ENCODE measurements at regions not wholly inside any gene's neighbourhood (a gene's known extent, or its start where the extent isn't known, plus 50 kb on each side); places are given as distances from the start of the nearest gene placed in this dataset.

GRCh38 chr7:41030673-41031072, 672.2 kb downstream of the INHBA start:
- no peaks in the 10 kb centered on the region for H3K4me1 ChIP-seq (ENCODE audit: control insufficient read depth in 3 of 3, insufficient read depth in 2 of 3, low read depth in 1 of 3, low read length in 2 of 3)
- H3K9me3 ChIP-seq (ENCODE audit: control insufficient read depth in 2 of 2, insufficient read depth in 1 of 2, low read depth in 1 of 2, low read length in 1 of 2) = no peaks in the 10 kb centered on the region
- WGBS, 3 donors = 31 to 65% (median 35%) methylated on average over 5 of the region's 5 CpGs
- no peak for FAIRE-seq
- H3K36me3 ChIP-seq (ENCODE audit: control insufficient read depth in 3 of 3, insufficient read depth in 2 of 3, low read depth in 1 of 3, low read length in 3 of 3) = no peaks in the 10 kb centered on the region
- H3K27ac ChIP-seq (ENCODE audit: low read depth in 1 of 3, low read length in 2 of 3) = no peak overlapping the region
- DNase-seq = no peak
- no peaks in the 10 kb centered on the region for H3K27me3 ChIP-seq (ENCODE audit: control insufficient read depth in 3 of 3, insufficient read depth in 3 of 3, low read length in 3 of 3)
- H3K4me3 ChIP-seq (ENCODE audit: low read depth in 1 of 3, low read length in 3 of 3) = no peak overlapping the region

DNA sequence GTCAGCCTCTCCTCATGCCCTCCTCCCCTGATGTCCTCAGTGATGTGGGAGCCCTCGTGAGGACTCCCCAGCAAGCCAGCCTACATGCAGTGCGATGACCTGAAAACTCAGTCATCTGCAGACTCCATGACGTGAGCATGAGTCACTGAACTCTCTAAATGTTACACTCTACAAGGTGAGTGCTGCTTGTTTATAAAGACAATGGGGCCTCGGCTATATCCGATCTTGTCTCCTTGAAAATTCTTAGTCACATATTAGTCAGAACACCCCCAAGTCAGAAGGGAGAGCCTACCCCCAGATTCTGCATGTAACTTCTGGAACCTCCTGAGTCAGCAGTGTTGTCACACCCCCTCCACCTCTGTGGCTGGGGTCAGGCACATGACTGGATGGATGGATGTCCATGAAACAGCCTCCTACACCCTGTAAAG, 673.8 kb downstream of the INHBA start:
- no peak overlapping the region for H3K4me3 ChIP-seq (ENCODE audit: low read depth in 1 of 3, low read length in 3 of 3)
- 61 to 74% (median 66%) methylated on average over 5 of the region's 5 CpGs for WGBS, 3 donors
- no peaks in the 10 kb centered on the region for H3K4me1 ChIP-seq (ENCODE audit: control insufficient read depth in 3 of 3, insufficient read depth in 2 of 3, low read depth in 1 of 3, low read length in 2 of 3)
- no peaks in the 10 kb centered on the region for H3K36me3 ChIP-seq (ENCODE audit: control insufficient read depth in 3 of 3, insufficient read depth in 2 of 3, low read depth in 1 of 3, low read length in 3 of 3)
- no peak for FAIRE-seq
- no peaks in the 10 kb centered on the region for H3K27me3 ChIP-seq (ENCODE audit: control insufficient read depth in 3 of 3, insufficient read depth in 3 of 3, low read length in 3 of 3)
- H3K27ac ChIP-seq (ENCODE audit: low read depth in 1 of 3, low read length in 2 of 3) = no peak overlapping the region
- no peaks in the 10 kb centered on the region for H3K9me3 ChIP-seq (ENCODE audit: control insufficient read depth in 2 of 2, insufficient read depth in 1 of 2, low read depth in 1 of 2, low read length in 1 of 2)
- no peak for DNase-seq

DNA sequence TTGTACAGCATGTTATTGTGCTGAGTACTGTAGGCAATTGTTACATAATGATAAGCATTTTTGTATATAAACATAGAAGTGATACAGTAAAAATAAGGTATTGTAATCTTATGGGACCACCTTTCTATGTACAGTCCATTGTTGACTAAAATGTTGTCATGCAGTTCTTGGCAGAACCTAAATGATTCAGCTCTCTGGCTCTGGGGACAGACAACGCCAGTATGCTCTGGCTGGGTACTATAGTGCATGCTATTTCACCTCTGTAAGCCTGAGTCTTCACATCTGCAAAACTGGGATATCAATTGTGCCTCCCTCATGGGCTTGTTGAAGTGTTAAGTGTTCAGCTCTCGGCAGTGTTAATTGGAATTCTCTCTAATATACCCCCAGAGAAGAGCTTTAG, 674.3 kb downstream of the INHBA start:
- DNase-seq = no peak
- Histone ChIP-seq H3K27me3 (ENCODE audit: control insufficient read depth in 3 of 3, insufficient read depth in 3 of 3, low read length in 3 of 3) (no peaks in the 10 kb centered on the region), H3K4me1 (ENCODE audit: control insufficient read depth in 3 of 3, insufficient read depth in 2 of 3, low read depth in 1 of 3, low read length in 2 of 3) (no peaks in the 10 kb centered on the region), H3K9me3 (ENCODE audit: control insufficient read depth in 2 of 2, insufficient read depth in 1 of 2, low read depth in 1 of 2, low read length in 1 of 2) (no peaks in the 10 kb centered on the region), H3K27ac (ENCODE audit: low read depth in 1 of 3, low read length in 2 of 3) (no peak overlapping the region), H3K36me3 (ENCODE audit: control insufficient read depth in 3 of 3, insufficient read depth in 2 of 3, low read depth in 1 of 3, low read length in 3 of 3) (no peaks in the 10 kb centered on the region), H3K4me3 (ENCODE audit: low read depth in 1 of 3, low read length in 3 of 3) (no peak overlapping the region)
- 76 to 90% (median 78%) methylated on average over 2 of the region's 2 CpGs for WGBS, 3 donors
- no peak for FAIRE-seq

DNA sequence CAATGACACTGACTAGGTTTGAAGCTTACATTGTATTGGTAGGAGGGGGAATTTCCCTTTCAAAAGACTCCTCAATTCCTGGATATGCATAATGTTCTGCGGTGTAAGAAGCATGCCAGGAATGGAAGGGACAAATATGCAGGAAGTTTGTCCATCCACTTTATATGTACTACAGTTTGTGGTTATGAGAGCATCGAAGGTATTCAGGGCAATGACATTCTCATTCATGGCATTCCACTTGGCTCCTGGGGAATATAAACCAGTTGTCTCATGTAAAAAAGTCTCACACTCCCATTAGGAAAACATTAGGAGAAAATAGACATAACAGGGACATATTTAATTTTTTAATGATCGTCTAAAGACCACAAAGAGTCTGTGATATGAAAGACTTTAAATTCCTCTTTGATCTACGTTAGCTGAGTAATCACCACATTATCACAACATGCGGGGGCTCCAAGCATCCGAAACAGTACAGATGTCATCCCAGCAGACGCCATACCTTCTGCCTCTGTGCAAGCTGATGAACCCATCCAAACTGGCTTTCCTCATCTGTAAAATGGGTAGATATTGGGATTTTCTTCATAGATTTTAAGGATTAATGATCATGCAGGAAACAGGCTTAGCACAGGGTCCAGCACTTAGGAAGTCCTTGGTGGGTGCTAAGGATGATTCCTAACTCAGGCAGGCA, 675.3 kb downstream of the INHBA start:
- no peak overlapping the region for H3K27ac ChIP-seq (ENCODE audit: low read depth in 1 of 3, low read length in 2 of 3)
- H3K27me3 ChIP-seq (ENCODE audit: control insufficient read depth in 3 of 3, insufficient read depth in 3 of 3, low read length in 3 of 3) = no peaks in the 10 kb centered on the region
- H3K4me1 ChIP-seq (ENCODE audit: control insufficient read depth in 3 of 3, insufficient read depth in 2 of 3, low read depth in 1 of 3, low read length in 2 of 3) = no peaks in the 10 kb centered on the region
- no peak for DNase-seq
- no peak for FAIRE-seq
- no peaks in the 10 kb centered on the region for H3K36me3 ChIP-seq (ENCODE audit: control insufficient read depth in 3 of 3, insufficient read depth in 2 of 3, low read depth in 1 of 3, low read length in 3 of 3)
- WGBS, 3 donors = 78 to 87% (median 83%) methylated on average over 7 of the region's 7 CpGs
- no peaks in the 10 kb centered on the region for H3K9me3 ChIP-seq (ENCODE audit: control insufficient read depth in 2 of 2, insufficient read depth in 1 of 2, low read depth in 1 of 2, low read length in 1 of 2)
- no peak overlapping the region for H3K4me3 ChIP-seq (ENCODE audit: low read depth in 1 of 3, low read length in 3 of 3)

- no peaks in the 10 kb centered on the region for H3K36me3 ChIP-seq (ENCODE audit: control insufficient read depth in 3 of 3, insufficient read depth in 2 of 3, low read depth in 1 of 3, low read length in 3 of 3)
- no peaks in the 10 kb centered on the region for H3K4me1 ChIP-seq (ENCODE audit: control insufficient read depth in 3 of 3, insufficient read depth in 2 of 3, low read depth in 1 of 3, low read length in 2 of 3)
- H3K4me3 ChIP-seq (ENCODE audit: low read depth in 1 of 3, low read length in 3 of 3) = no peak overlapping the region
- H3K27me3 ChIP-seq (ENCODE audit: control insufficient read depth in 3 of 3, insufficient read depth in 3 of 3, low read length in 3 of 3) = no peaks in the 10 kb centered on the region
- DNase-seq (no peak), FAIRE-seq (no peak)
- WGBS, 3 donors = 75 to 87% (median 82%) methylated on average over 4 of the region's 4 CpGs
- no peaks in the 10 kb centered on the region for H3K9me3 ChIP-seq (ENCODE audit: control insufficient read depth in 2 of 2, insufficient read depth in 1 of 2, low read depth in 1 of 2, low read length in 1 of 2)
- no peak overlapping the region for H3K27ac ChIP-seq (ENCODE audit: low read depth in 1 of 3, low read length in 2 of 3)
These were observed 678.8 kb downstream of the INHBA start for GRCh38 chr7:41024126-41024525.

DNA sequence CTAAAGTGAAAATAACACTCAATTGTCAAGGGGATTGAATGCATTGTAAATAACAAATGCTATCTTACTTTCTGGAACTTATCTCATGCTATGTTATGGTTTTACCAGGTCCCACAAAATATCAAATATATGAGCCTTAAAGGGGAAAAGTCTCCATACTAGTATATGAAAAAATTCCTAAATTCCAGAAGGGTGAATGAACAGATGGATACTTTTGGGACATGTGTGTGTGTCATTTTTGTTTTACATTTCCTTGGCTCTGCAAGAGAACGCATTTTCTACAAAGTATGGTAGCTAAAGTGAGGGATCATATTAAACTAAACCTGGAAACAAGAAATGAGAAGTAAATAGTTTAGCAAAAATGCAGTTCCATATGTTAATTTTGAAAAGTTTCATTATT, 682.8 kb downstream of the INHBA start:
- H3K27ac ChIP-seq (ENCODE audit: low read depth in 1 of 3, low read length in 2 of 3) = no peak overlapping the region
- no peaks in the 10 kb centered on the region for H3K9me3 ChIP-seq (ENCODE audit: control insufficient read depth in 2 of 2, insufficient read depth in 1 of 2, low read depth in 1 of 2, low read length in 1 of 2)
- no peaks in the 10 kb centered on the region for H3K36me3 ChIP-seq (ENCODE audit: control insufficient read depth in 3 of 3, insufficient read depth in 2 of 3, low read depth in 1 of 3, low read length in 3 of 3)
- WGBS, 3 donors = 75 to 97% (median 86%) methylated on average over 1 of the region's 1 CpG
- DNase-seq (no peak), FAIRE-seq (no peak)
- no peaks in the 10 kb centered on the region for H3K27me3 ChIP-seq (ENCODE audit: control insufficient read depth in 3 of 3, insufficient read depth in 3 of 3, low read length in 3 of 3)
- H3K4me1 ChIP-seq (ENCODE audit: control insufficient read depth in 3 of 3, insufficient read depth in 2 of 3, low read depth in 1 of 3, low read length in 2 of 3) = no peaks in the 10 kb centered on the region
- H3K4me3 ChIP-seq (ENCODE audit: low read depth in 1 of 3, low read length in 3 of 3) = no peak overlapping the region

GRCh38 chr7:41013117-41013516, 689.8 kb downstream of the INHBA start:
- FAIRE-seq (no peak), DNase-seq (no peak)
- Histone ChIP-seq H3K36me3 (ENCODE audit: control insufficient read depth in 3 of 3, insufficient read depth in 2 of 3, low read depth in 1 of 3, low read length in 3 of 3) (no peaks in the 10 kb centered on the region), H3K4me1 (ENCODE audit: control insufficient read depth in 3 of 3, insufficient read depth in 2 of 3, low read depth in 1 of 3, low read length in 2 of 3) (no peaks in the 10 kb centered on the region), H3K4me3 (ENCODE audit: low read depth in 1 of 3, low read length in 3 of 3) (no peak overlapping the region), H3K27me3 (ENCODE audit: control insufficient read depth in 3 of 3, insufficient read depth in 3 of 3, low read length in 3 of 3) (no peaks in the 10 kb centered on the region), H3K9me3 (ENCODE audit: control insufficient read depth in 2 of 2, insufficient read depth in 1 of 2, low read depth in 1 of 2, low read length in 1 of 2) (no peaks in the 10 kb centered on the region), H3K27ac (ENCODE audit: low read depth in 1 of 3, low read length in 2 of 3) (no peak overlapping the region)
- 86 to 88% (median 87%) methylated on average over 5 of the region's 5 CpGs for WGBS, 3 donors

GRCh38 chr7:41012041-41012440, 690.8 kb downstream of the INHBA start:
- DNase-seq (no peak), FAIRE-seq (no peak)
- Histone ChIP-seq H3K4me3 (ENCODE audit: low read depth in 1 of 3, low read length in 3 of 3) (no peak overlapping the region), H3K27me3 (ENCODE audit: control insufficient read depth in 3 of 3, insufficient read depth in 3 of 3, low read length in 3 of 3) (no peaks in the 10 kb centered on the region), H3K9me3 (ENCODE audit: control insufficient read depth in 2 of 2, insufficient read depth in 1 of 2, low read depth in 1 of 2, low read length in 1 of 2) (no peaks in the 10 kb centered on the region), H3K27ac (ENCODE audit: low read depth in 1 of 3, low read length in 2 of 3) (no peak overlapping the region), H3K4me1 (ENCODE audit: control insufficient read depth in 3 of 3, insufficient read depth in 2 of 3, low read depth in 1 of 3, low read length in 2 of 3) (no peaks in the 10 kb centered on the region), H3K36me3 (ENCODE audit: control insufficient read depth in 3 of 3, insufficient read depth in 2 of 3, low read depth in 1 of 3, low read length in 3 of 3) (no peaks in the 10 kb centered on the region)
- 88 to 93% (median 89%) methylated on average over 6 of the region's 6 CpGs for WGBS, 3 donors

DNA sequence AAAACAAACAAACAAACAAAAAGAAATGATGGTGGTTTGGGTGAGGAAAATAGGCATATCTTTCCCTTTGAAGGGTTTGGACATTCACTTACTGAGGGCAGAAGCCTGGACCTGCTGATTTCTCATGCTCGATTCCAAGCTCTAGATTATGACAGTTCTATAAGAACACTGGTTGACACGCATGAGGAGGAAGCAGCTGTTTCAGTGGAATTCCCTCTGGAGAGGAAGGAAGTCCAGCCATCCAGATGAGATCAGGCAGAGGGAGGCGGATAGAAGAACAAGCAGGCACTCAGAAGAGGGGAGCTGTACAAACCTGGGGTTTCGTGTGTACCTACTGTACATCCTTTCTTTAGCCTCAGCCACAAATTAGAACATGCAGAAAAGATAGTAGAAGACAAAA, 691.9 kb downstream of the INHBA start:
- H3K4me3 ChIP-seq (ENCODE audit: low read depth in 1 of 3, low read length in 3 of 3) = no peak overlapping the region
- H3K9me3 ChIP-seq (ENCODE audit: control insufficient read depth in 2 of 2, insufficient read depth in 1 of 2, low read depth in 1 of 2, low read length in 1 of 2) = no peaks in the 10 kb centered on the region
- no peaks in the 10 kb centered on the region for H3K27me3 ChIP-seq (ENCODE audit: control insufficient read depth in 3 of 3, insufficient read depth in 3 of 3, low read length in 3 of 3)
- no peak overlapping the region for H3K27ac ChIP-seq (ENCODE audit: low read depth in 1 of 3, low read length in 2 of 3)
- FAIRE-seq (no peak), DNase-seq (no peak)
- H3K36me3 ChIP-seq (ENCODE audit: control insufficient read depth in 3 of 3, insufficient read depth in 2 of 3, low read depth in 1 of 3, low read length in 3 of 3) = no peaks in the 10 kb centered on the region
- no peaks in the 10 kb centered on the region for H3K4me1 ChIP-seq (ENCODE audit: control insufficient read depth in 3 of 3, insufficient read depth in 2 of 3, low read depth in 1 of 3, low read length in 2 of 3)
- 51 to 70% (median 62%) methylated on average over 4 of the region's 4 CpGs for WGBS, 3 donors
